ENCODE measurements at regions not wholly inside any gene's neighbourhood (a gene's known extent, or its start where the extent isn't known, plus 50 kb on each side); places are given as distances from the start of the nearest gene placed in this dataset.

- no peak for DNase-seq (ENCODE audit: low spot score)
- H3K27ac Mint-ChIP-seq = no peak overlapping the region
- H3K9me3 Mint-ChIP-seq = no peaks in the 10 kb centered on the region
- H3K27me3 Mint-ChIP-seq (ENCODE audit: insufficient read depth) = no peaks in the 10 kb centered on the region
- H3K36me3 Mint-ChIP-seq (ENCODE audit: low read depth) = no peaks in the 10 kb centered on the region
- no peaks in the 10 kb centered on the region for H3K4me1 Mint-ChIP-seq (ENCODE audit: low read depth)
- intact Hi-C loops (cut with micrococcal nuclease) = no loop called here
- no peak overlapping the region for H3K4me3 Mint-ChIP-seq
These were observed 333.3 kb upstream of the SEMA3D start for GRCh38 chr7:85520175-85520574.

DNA sequence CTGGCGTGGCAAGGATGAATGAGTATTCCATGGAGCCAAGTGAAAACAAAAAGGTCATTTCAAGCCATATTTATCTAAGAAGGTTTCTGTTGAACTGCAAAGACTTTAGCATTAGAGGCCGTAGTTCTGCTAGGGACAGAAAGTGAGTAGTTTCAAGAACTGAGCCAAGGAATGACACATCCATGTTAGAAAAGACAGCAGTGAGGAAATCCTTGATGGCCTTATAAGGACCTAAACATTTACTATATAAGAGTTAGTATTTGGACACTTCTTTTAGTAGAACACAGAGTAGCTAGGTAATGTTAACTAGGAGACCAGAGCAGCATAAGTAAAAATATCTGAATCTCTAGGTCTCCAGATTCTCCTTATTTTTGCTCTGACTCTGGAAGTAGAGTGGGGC lies 329.8 kb upstream of the SEMA3D start:
- Mint-ChIP-seq H3K4me1 (ENCODE audit: low read depth) (no peaks in the 10 kb centered on the region), H3K36me3 (ENCODE audit: low read depth) (no peaks in the 10 kb centered on the region), H3K27me3 (ENCODE audit: insufficient read depth) (no peaks in the 10 kb centered on the region), H3K9me3 (no peaks in the 10 kb centered on the region), H3K4me3 (no peak overlapping the region), H3K27ac (no peak overlapping the region)
- DNase-seq (ENCODE audit: low spot score) = no peak
- intact Hi-C loops (cut with micrococcal nuclease) = no loop called here

- Mint-ChIP-seq H3K9me3 (no peaks in the 10 kb centered on the region), H3K27ac (no peak overlapping the region), H3K4me3 (no peak overlapping the region), H3K36me3 (ENCODE audit: low read depth) (no peaks in the 10 kb centered on the region), H3K4me1 (ENCODE audit: low read depth) (no peaks in the 10 kb centered on the region), H3K27me3 (ENCODE audit: insufficient read depth) (no peaks in the 10 kb centered on the region)
- DNase-seq (ENCODE audit: low spot score) = no peak
- intact Hi-C loops (cut with micrococcal nuclease) = no loop called here
These were observed 325.9 kb upstream of the SEMA3D start for GRCh38 chr7:85512790-85513189.

DNA sequence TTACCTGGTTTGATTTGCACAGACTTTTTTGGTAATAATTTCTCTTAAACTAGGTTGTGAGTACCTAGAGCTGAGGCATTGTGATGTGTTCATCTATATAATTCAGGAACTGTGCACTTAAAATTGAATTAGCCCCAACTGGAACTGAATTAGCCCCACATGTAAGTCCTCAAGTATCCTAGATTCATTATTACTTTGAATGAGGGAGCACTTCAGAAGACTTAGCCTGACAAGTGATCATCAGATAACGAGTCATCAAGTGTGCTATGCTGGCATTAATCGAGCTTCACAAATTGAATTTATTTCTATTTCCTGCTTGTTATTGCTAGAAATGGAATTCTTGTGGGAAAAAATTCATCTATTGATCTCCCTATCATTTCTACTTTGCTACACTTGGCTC lies 323.4 kb upstream of the SEMA3D start:
- Mint-ChIP-seq H3K4me1 (ENCODE audit: low read depth) (no peaks in the 10 kb centered on the region), H3K9me3 (no peaks in the 10 kb centered on the region), H3K36me3 (ENCODE audit: low read depth) (no peaks in the 10 kb centered on the region), H3K27me3 (ENCODE audit: insufficient read depth) (no peaks in the 10 kb centered on the region), H3K4me3 (no peak overlapping the region), H3K27ac (no peak overlapping the region)
- no peak for DNase-seq (ENCODE audit: low spot score)
- intact Hi-C loops (cut with micrococcal nuclease) = no loop called here

- DNase-seq (ENCODE audit: low spot score) = no peak
- Mint-ChIP-seq H3K36me3 (ENCODE audit: low read depth) (no peaks in the 10 kb centered on the region), H3K4me1 (ENCODE audit: low read depth) (no peaks in the 10 kb centered on the region), H3K27ac (no peak overlapping the region), H3K27me3 (ENCODE audit: insufficient read depth) (no peaks in the 10 kb centered on the region), H3K4me3 (no peak overlapping the region), H3K9me3 (no peaks in the 10 kb centered on the region)
- intact Hi-C loops (cut with micrococcal nuclease) = no loop called here
These were observed 322.6 kb upstream of the SEMA3D start for GRCh38 chr7:85509476-85509875.

- no peak for DNase-seq (ENCODE audit: low spot score)
- H3K4me3 Mint-ChIP-seq = no peak overlapping the region
- intact Hi-C loops (cut with micrococcal nuclease) = no loop called here
- no peaks in the 10 kb centered on the region for H3K9me3 Mint-ChIP-seq
- H3K27me3 Mint-ChIP-seq (ENCODE audit: insufficient read depth) = no peaks in the 10 kb centered on the region
- H3K36me3 Mint-ChIP-seq (ENCODE audit: low read depth) = no peaks in the 10 kb centered on the region
- no peaks in the 10 kb centered on the region for H3K4me1 Mint-ChIP-seq (ENCODE audit: low read depth)
- no peak overlapping the region for H3K27ac Mint-ChIP-seq
These were observed 322.0 kb upstream of the SEMA3D start for GRCh38 chr7:85508642-85509410.

GRCh38 chr7:85498031-85498430 lies 311.2 kb upstream of the SEMA3D start:
- intact Hi-C loops (cut with micrococcal nuclease) = no loop called here
- no peaks in the 10 kb centered on the region for H3K4me1 Mint-ChIP-seq (ENCODE audit: low read depth)

DNA sequence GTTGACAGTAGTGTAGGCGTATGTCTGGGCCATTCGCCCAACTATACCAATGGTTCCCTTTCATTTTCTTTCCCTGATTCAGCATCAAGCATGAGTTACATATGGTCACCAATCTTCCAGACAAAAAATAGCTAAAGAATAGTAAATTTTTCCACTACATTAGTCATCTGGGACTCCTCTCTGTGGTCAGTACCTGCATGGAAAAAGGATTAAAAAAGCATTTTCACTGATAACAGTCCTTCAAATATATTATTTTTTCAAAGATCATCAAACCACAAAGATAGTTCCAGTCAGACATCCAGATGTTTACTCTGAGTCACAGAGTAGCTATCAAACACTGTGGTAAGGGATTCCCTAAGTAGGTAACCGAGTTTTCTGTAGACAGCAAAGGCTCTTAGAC lies 302.6 kb upstream of the SEMA3D start:
- DNase-seq (ENCODE audit: low spot score) = no peak
- no peaks in the 10 kb centered on the region for H3K4me1 Mint-ChIP-seq (ENCODE audit: low read depth)
- no peak overlapping the region for H3K4me3 Mint-ChIP-seq
- H3K36me3 Mint-ChIP-seq (ENCODE audit: low read depth) = no peaks in the 10 kb centered on the region
- H3K27me3 Mint-ChIP-seq (ENCODE audit: insufficient read depth) = no peaks in the 10 kb centered on the region
- intact Hi-C loops (cut with micrococcal nuclease) = no loop called here
- no peak overlapping the region for H3K27ac Mint-ChIP-seq
- H3K9me3 Mint-ChIP-seq = no peaks in the 10 kb centered on the region

More at GRCh38 chr7:85498031-85498430, 311.2 kb upstream of the SEMA3D start:
- no peaks in the 10 kb centered on the region for H3K36me3 Mint-ChIP-seq (ENCODE audit: low read depth)
- H3K4me3 Mint-ChIP-seq = no peak overlapping the region
- no peaks in the 10 kb centered on the region for H3K27me3 Mint-ChIP-seq (ENCODE audit: insufficient read depth)
- DNase-seq (ENCODE audit: low spot score) = no peak
- peaks cover 3% of the 10 kb centered on the region for H3K9me3 Mint-ChIP-seq
- no peak overlapping the region for H3K27ac Mint-ChIP-seq

DNA sequence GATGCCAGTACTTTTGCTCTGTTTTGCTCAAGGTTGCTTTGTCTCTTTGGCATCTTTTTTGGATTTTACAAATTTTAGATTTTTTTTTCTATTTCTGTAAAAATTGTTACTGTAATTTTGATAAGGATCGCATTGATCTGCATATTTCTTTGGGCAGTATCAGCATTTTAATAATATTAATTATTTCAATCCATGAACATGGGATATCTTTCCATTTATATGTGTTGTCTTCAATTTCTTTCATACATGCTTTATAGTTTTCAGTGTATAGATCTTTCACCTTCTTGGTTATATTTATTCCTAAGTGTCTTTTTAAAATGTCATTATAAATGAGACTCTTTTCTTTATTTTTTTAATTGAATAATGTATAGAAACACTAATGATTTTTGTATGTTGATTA lies 301.6 kb upstream of the SEMA3D start:
- intact Hi-C loops (cut with micrococcal nuclease) = no loop called here
- Mint-ChIP-seq H3K4me1 (ENCODE audit: low read depth) (no peaks in the 10 kb centered on the region), H3K4me3 (no peak overlapping the region), H3K27me3 (ENCODE audit: insufficient read depth) (no peaks in the 10 kb centered on the region), H3K36me3 (ENCODE audit: low read depth) (no peaks in the 10 kb centered on the region), H3K27ac (no peak overlapping the region), H3K9me3 (no peaks in the 10 kb centered on the region)
- no peak for DNase-seq (ENCODE audit: low spot score)

- H3K27ac Mint-ChIP-seq = no peak overlapping the region
- H3K27me3 Mint-ChIP-seq (ENCODE audit: insufficient read depth) = no peaks in the 10 kb centered on the region
- no peak for DNase-seq (ENCODE audit: low spot score)
- no peaks in the 10 kb centered on the region for H3K4me1 Mint-ChIP-seq (ENCODE audit: low read depth)
- no peak overlapping the region for H3K4me3 Mint-ChIP-seq
- H3K36me3 Mint-ChIP-seq (ENCODE audit: low read depth) = no peaks in the 10 kb centered on the region
- H3K9me3 Mint-ChIP-seq = no peaks in the 10 kb centered on the region
- intact Hi-C loops (cut with micrococcal nuclease) = no loop called here
These were observed 296.3 kb upstream of the SEMA3D start for GRCh38 chr7:85483177-85483576.

GRCh38 chr7:85480666-85481065 lies 293.8 kb upstream of the SEMA3D start:
- Mint-ChIP-seq H3K27ac (no peak overlapping the region), H3K9me3 (no peaks in the 10 kb centered on the region), H3K4me3 (no peak overlapping the region), H3K36me3 (ENCODE audit: low read depth) (no peaks in the 10 kb centered on the region), H3K4me1 (ENCODE audit: low read depth) (no peaks in the 10 kb centered on the region), H3K27me3 (ENCODE audit: insufficient read depth) (no peaks in the 10 kb centered on the region)
- intact Hi-C loops (cut with micrococcal nuclease) = no loop called here
- DNase-seq (ENCODE audit: low spot score) = no peak

GRCh38 chr7:85479918-85480643 lies 293.2 kb upstream of the SEMA3D start:
- intact Hi-C loops (cut with micrococcal nuclease) = no loop called here
- Mint-ChIP-seq H3K27me3 (ENCODE audit: insufficient read depth) (no peaks in the 10 kb centered on the region), H3K4me1 (ENCODE audit: low read depth) (no peaks in the 10 kb centered on the region), H3K36me3 (ENCODE audit: low read depth) (no peaks in the 10 kb centered on the region), H3K27ac (no peak overlapping the region), H3K9me3 (no peaks in the 10 kb centered on the region), H3K4me3 (no peak overlapping the region)
- no peak for DNase-seq (ENCODE audit: low spot score)

DNA sequence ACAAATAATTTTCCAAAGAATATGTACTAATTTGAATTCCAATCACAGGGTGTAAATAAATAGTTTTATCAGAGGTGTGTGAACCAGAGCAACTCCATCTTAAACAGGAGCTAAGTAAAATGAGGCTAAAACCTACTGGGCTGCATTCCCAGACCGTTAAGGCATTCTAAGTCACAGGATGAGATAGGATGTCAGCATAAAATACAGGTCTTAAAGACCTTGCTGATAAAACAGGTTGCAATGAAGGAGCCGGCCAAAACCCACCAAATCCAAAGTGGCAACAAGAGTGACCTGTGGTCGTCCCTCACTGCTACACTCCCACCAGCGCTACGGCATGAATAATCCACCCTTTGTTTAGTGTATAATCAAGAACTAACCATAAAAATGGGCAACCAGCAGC lies 291.7 kb upstream of the SEMA3D start:
- no peak for DNase-seq (ENCODE audit: low spot score)
- no peaks in the 10 kb centered on the region for H3K27me3 Mint-ChIP-seq (ENCODE audit: insufficient read depth)
- intact Hi-C loops (cut with micrococcal nuclease) = no loop called here
- H3K4me3 Mint-ChIP-seq = no peak overlapping the region
- no peaks in the 10 kb centered on the region for H3K4me1 Mint-ChIP-seq (ENCODE audit: low read depth)
- H3K36me3 Mint-ChIP-seq (ENCODE audit: low read depth) = no peaks in the 10 kb centered on the region
- no peak overlapping the region for H3K27ac Mint-ChIP-seq
- no peaks in the 10 kb centered on the region for H3K9me3 Mint-ChIP-seq
